ENCODE measurements at regions not wholly inside any gene's neighbourhood (a gene's known extent, or its start where the extent isn't known, plus 50 kb on each side); places are given as distances from the start of the nearest gene placed in this dataset.
A peak's percentile ranks its signal among the peaks of the same experiment; 100 is the strongest.
"Not testable (repeated sequence)": the region's sequence is repeated elsewhere in the genome, so short reads cannot be mapped to it uniquely, and the experiment has no call there.

DNA sequence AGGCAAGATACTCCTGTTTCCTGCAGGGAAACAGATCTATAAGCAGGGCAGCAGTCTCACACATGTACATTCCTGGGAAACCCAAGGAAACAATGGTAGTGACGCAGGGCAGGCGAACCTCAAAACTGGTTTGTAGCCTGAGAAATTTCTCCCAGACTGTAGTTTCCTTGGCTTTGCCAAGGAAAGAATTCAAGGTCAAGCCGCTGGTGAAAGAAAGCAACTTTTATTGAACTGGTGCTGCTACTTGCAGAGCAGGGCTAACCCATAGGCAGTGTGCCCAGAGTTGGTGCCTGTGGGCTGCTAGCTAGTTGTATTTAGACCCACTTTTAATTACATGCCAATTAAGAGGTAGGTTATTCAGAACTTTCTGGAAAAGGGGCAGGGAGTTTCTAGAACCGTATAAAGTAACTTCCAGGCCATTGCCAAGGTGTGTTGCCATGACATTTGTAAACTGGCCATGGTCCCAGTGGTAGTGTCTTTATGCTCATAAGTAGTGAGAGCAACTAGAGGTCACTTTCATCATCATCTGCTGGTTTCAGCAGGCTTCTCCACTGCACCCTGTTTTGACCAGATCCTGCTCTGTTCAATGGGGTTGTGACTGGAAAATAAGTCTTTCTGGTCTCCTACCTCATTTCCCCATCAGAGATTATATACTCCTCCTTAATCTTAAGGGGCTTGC is 89.7 kb downstream of the PPIAL4C start:
- not testable (repeated sequence) for H3K4me3 Mint-ChIP-seq; H3K4me1 Mint-ChIP-seq (ENCODE audit: low read depth); H3K9me3 Mint-ChIP-seq; ATAC-seq (replicated peaks in 1 of 2); H3K27me3 Mint-ChIP-seq (ENCODE audit: low read depth); H3K36me3 Mint-ChIP-seq (ENCODE audit: insufficient read depth in 2 of 2); H3K27ac Mint-ChIP-seq; DNase-seq

DNA sequence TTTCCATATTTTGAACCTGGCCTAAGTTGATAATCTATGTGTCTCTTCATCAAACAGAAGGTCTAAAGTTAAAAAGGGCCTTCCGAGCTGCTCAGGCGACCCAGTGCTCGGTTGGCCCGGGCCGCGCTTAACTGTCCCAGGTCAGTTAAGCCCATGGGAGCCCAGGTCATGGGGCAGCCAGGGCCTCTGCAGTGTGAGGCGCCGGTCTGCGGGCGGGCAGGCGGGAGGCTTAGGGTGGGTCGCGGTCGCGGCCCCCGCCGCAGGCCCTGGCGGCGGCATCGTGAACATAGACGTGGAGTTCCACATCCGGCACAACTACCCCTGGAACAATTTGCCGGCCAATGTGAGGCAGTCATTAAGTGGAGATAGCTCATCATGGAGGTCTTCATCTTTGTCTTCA is 91.3 kb downstream of the PPIAL4C start:
- not testable (repeated sequence) for H3K9me3 Mint-ChIP-seq; H3K4me3 Mint-ChIP-seq; H3K27me3 Mint-ChIP-seq (ENCODE audit: low read depth); H3K27ac Mint-ChIP-seq; H3K4me1 Mint-ChIP-seq (ENCODE audit: low read depth); DNase-seq; ATAC-seq (replicated peaks in 1 of 2); H3K36me3 Mint-ChIP-seq (ENCODE audit: insufficient read depth in 2 of 2)

DNA sequence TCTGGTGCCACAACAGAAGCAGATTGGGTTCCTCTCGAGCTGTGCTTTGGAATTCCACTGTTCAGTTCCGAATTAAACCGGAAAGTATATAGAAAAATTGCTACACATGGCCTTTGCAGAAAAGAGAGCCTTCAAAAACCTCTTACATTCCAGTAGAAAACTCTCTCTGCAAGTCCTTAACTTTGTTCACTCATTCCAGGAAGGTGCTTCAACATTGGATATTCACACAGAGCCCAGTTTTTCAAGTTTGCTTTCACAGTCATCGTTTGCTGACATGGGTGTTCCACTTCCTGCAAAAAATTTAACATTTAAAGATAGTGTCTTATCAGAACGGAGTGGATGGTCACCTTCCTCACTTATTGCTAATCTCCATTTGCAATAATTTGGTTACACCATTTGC is 93.7 kb downstream of the PPIAL4C start:
- not testable (repeated sequence) for H3K27me3 Mint-ChIP-seq (ENCODE audit: low read depth); H3K4me3 Mint-ChIP-seq; H3K9me3 Mint-ChIP-seq; H3K27ac Mint-ChIP-seq; DNase-seq; H3K4me1 Mint-ChIP-seq (ENCODE audit: low read depth); H3K36me3 Mint-ChIP-seq (ENCODE audit: insufficient read depth in 2 of 2); ATAC-seq (replicated peaks in 1 of 2)

DNA sequence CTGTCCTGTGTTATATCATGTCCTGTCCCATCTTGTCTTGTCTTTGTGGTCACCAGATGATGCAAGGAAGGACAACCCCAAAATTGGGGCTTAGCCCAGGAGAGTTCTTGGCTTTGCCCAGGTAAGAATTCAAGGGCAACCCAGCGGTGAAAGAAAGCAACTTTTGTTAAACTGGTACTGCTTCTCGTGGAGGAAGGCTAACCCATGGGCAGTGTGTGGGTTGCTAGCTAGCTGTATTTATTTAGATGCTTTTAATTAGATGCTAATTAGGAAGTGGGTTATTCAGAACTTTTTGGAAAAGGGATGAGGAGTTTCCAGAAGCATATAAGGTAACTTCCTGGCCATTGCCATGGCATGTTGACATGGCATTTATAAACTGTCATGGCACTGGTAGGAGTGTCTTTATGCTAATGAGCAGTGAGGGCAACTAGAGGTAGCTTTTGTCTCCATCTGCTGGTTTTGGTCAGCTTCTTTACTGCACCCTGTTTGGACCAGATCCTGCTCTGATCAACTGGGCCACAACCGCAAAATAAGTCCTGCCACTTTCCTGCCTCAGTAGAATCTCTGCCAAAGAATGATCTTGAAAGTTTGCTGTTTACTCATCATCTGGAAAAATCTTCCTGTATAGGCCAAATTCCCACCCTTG is 95.8 kb upstream of the FCGR1A start:
- H3K4me3 Mint-ChIP-seq; H3K36me3 Mint-ChIP-seq (ENCODE audit: insufficient read depth in 2 of 2); H3K27ac Mint-ChIP-seq; H3K27me3 Mint-ChIP-seq (ENCODE audit: low read depth); H3K9me3 Mint-ChIP-seq; H3K4me1 Mint-ChIP-seq (ENCODE audit: low read depth); DNase-seq: not testable (repeated sequence)
- ATAC-seq (replicated peaks in 1 of 2): peak; percentile 97 to 99

DNA sequence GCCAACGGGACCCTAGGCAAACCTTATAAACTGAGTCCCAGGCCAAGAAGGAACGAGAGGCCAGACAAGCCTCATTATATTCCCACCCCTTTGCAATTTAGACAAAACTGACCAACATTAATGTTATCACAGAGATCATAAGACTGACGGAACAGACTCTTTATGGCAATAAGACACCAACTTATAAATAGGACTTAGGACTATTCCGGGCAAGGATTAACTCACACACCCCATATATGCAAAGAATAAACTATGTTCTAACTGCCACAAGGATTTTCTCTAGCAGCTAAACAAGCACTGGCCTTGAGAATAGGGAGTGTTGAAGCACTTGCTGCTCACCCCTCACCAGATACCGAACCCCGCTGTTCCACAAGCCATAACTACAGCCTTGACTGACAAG is 91.1 kb upstream of the FCGR1A start:
- not testable (repeated sequence) for H3K36me3 Mint-ChIP-seq (ENCODE audit: insufficient read depth in 2 of 2); ATAC-seq (replicated peaks in 1 of 2); H3K4me3 Mint-ChIP-seq; DNase-seq; H3K27ac Mint-ChIP-seq; H3K4me1 Mint-ChIP-seq (ENCODE audit: low read depth); H3K27me3 Mint-ChIP-seq (ENCODE audit: low read depth); H3K9me3 Mint-ChIP-seq

DNA sequence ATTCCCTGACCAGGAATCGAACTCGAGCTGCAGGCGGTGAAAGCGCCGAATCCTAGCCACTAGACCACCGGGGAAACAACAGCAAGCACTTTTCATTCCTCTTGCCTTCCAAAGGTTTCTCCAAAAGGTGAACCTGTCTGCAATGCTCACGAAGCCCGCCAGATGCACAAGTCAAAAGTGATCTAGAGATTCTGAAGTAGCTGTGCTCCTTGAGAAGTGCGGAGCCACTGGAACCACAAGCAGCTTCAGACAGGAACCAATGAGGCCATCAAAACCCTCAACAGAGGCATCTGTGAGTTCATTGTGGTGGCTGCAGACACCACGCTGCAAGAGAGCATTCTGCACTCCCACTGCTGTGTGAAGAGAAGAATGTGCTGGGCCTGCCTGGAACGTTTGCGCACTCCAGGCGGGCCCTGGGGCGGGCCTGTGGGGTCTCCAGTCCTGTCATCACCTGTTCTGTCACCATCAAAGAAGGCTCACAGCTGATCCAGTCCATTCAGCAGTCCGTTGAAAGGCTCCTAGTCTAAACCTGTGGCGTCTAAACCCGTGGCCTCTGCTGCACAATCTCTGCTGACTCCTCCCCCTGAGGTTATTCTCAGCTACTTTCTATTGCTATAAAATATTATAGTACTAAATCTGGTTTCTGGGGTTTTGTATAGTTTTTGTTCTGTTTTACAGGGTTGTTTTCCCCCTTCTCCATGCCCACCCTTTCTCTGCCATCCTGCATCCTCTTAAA is 89.5 kb upstream of the FCGR1A start:
- ATAC-seq (replicated peaks in 1 of 2): peak; percentile 93 to 97
- H3K36me3 Mint-ChIP-seq (ENCODE audit: insufficient read depth in 2 of 2); H3K9me3 Mint-ChIP-seq; H3K27me3 Mint-ChIP-seq (ENCODE audit: low read depth); H3K27ac Mint-ChIP-seq; H3K4me1 Mint-ChIP-seq (ENCODE audit: low read depth): not testable (repeated sequence)
- DNase-seq: peak; percentile 21 to 38
- peak overlapping the region in 1 of 2 donors; percentile 29 for H3K4me3 Mint-ChIP-seq

DNA sequence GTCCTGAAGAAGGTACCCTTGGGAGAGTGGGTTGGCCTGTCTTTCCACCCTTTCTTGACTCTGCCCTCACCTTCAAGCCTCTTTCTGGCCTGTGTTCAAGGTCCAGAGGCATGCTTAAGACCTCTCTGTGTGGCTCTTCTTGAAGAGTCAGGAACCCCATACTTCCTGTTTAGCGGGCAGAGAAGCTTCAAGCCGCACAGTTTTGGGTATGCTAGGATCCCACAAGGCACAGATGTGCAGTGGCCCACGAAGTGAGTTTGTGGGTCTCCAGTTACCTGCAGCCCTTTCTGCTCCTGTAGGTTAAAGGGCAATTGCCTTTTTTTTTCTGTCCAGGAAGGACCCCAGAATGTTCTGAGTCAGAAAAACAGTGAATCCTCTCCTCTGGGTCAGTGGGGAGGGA is 87.4 kb upstream of the FCGR1A start:
- not testable (repeated sequence) for H3K27ac Mint-ChIP-seq; ATAC-seq (replicated peaks in 1 of 2); H3K9me3 Mint-ChIP-seq; DNase-seq; H3K36me3 Mint-ChIP-seq (ENCODE audit: insufficient read depth in 2 of 2); H3K4me3 Mint-ChIP-seq; H3K27me3 Mint-ChIP-seq (ENCODE audit: low read depth); H3K4me1 Mint-ChIP-seq (ENCODE audit: low read depth)

DNA sequence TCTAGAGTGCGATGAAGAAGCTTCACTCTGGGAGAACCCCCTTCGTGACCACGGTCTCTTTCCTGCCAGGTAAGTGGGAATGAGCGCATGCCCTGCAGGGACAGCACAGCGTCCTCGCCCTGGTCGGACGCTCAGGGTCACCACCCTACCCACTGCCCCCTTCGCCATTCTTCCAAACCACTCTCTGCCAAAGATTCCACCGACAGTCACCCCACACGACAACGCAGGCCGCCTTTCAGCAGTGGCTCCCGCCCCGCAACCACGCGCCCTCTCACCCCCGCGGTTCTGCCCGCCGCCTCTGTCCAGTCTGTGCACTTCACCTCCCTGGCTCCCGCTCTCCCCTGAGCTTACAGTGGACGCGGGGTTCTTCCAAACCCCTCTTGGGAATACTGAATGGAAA is 82.3 kb upstream of the FCGR1A start:
- not testable (repeated sequence) for H3K4me1 Mint-ChIP-seq (ENCODE audit: low read depth); ATAC-seq (replicated peaks in 1 of 2); H3K9me3 Mint-ChIP-seq; H3K27me3 Mint-ChIP-seq (ENCODE audit: low read depth); H3K4me3 Mint-ChIP-seq; H3K36me3 Mint-ChIP-seq (ENCODE audit: insufficient read depth in 2 of 2); H3K27ac Mint-ChIP-seq; DNase-seq

DNA sequence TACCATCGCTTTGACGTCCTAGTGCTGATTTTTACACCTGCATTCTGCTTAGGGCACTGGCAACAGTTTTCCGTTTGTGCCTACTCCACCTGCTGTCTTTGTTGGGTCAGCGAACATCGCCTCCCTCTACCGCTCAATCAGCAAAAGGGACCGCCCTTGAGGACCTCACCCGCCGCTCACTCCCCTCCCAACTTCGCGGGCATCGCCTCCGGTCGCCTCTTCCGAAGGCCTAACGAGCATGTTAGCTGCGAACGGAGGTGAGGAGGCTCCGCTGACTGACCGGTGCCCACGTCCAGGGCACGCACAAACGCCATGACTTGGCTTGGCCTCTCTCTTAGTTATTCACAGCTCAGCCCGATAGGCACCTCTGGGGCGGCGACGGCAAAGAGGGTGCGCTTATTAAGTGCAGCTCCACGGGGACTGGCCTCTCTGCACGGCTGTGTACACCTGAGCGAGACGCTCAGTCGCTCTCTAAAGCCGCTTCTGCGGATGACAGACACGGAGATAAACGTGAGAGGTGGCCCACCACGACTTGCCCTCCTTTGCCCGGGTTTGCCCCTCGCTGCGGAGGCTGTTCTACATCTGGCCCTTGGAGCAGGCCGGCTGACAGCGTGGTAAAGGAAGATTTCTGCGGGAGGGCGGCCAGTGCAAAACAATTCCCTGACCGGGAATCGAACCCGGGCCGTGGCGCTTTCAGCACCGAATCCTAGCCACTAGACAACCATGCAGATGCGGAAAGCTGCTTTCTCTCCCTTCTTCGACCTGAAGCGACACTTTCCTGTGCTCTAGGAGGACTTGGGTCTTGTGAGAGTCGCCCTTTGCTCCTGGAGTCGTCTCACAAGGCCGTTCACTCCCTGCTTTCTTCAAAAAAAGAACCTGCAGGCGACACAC is 81.6 kb upstream of the FCGR1A start:
- not testable (repeated sequence) for H3K9me3 Mint-ChIP-seq; DNase-seq; H3K36me3 Mint-ChIP-seq (ENCODE audit: insufficient read depth in 2 of 2); H3K27ac Mint-ChIP-seq; H3K4me1 Mint-ChIP-seq (ENCODE audit: low read depth); H3K27me3 Mint-ChIP-seq (ENCODE audit: low read depth); H3K4me3 Mint-ChIP-seq
- peak; percentile 63 to 79 for ATAC-seq (replicated peaks in 1 of 2)

DNA sequence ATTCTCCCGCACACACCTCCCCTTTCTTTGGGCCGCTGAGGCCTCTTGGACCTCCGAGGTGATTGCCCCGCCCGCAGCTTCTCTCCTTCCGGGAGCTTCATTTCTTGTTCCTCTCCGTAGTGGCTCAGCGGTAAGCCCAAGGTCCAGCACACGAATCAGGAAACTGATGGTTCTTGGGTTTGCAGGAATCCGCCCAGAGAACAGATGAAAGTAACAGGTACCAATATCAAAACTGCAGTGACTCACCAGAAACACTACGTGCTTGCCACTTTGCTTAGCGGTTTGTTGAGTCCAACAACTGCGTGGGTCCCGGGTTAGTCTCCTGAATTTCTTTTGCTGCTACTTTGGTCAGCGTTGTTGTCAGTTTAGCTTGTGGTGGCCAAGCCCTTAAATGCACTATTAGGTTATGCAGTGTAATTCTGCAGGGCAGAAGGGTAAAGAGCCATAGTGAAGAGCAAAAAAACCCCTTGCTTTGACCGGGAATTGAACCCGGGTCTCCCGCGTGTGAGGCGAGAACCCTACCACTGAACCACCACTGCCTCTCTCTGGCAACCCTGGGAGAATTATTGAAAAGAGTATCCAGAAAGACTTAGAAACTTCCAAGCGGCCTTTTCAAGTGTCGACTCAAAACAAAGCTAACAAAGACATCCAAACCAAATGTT is 74.2 kb upstream of the FCGR1A start:
- H3K36me3 Mint-ChIP-seq (ENCODE audit: insufficient read depth in 2 of 2); H3K4me1 Mint-ChIP-seq (ENCODE audit: low read depth); H3K27me3 Mint-ChIP-seq (ENCODE audit: low read depth); H3K9me3 Mint-ChIP-seq: not testable (repeated sequence)
- Mint-ChIP-seq H3K4me3 (peak overlapping the region in 1 of 2 donors; percentile 82), H3K27ac (peak overlapping the region; percentile 100)
- peak in 1 of 2 donors; percentile 64 for DNase-seq
- ATAC-seq (replicated peaks in 1 of 2): peak; percentile 85 to 89

DNA sequence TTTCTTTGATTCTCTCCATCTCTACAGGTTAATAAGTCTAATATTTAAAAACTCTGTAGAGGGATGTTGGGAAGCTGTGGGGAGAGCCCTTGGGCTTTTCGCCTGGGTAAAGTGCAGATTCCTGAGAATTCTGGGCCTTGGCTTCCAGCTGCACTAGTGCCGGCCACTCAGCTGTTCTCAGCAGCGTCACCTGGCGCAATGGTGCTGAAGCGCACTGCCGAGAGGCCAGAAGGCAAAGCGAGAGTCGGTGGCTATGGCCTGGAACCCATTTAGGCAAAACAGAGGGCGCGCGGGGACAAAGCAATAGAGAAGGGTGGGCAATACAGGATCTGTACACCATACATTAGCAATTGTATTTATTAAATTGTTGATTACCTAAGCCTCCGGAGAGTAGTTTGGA is 70.8 kb upstream of the FCGR1A start:
- ATAC-seq (replicated peaks in 1 of 2): peak in 1 of 2 donors; percentile 42
- not testable (repeated sequence) for H3K4me3 Mint-ChIP-seq; H3K27ac Mint-ChIP-seq; H3K27me3 Mint-ChIP-seq (ENCODE audit: low read depth); H3K4me1 Mint-ChIP-seq (ENCODE audit: low read depth); DNase-seq; H3K9me3 Mint-ChIP-seq; H3K36me3 Mint-ChIP-seq (ENCODE audit: insufficient read depth in 2 of 2)

DNA sequence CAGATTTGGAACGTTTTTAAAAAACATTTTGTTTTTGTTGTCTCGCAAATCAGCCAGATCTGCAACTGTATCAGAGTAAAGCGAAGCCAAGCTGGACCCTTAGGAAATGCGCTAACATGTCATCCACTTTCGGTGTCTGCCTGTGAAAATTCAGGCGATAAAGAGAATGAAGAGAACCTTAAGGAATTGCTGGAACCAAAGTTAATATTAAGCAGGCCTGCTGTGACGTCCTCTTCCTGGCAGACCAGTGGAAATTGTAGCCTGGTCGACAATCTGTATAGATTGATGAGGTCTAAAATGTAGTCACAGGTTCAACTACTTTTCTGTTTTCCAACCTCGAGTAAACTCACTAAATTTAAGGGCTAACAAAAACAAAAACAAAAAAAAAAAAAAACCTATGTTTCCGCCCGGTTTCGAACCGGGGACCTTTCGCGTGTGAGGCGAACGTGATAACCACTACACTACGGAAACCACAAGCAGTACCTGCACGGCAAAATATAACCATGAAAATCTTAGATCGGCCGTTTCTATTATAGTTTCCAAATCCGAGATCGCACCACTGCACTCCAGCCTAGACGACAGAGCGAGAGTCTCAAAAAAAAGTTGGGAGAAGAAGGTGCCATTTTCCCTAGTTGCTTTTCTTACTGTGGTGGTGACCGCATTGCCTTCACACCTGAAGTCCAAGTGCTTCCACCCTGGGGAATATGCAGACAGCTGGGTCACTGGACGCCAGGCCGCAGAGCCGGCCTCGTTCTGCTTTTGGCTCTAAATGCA is 70.2 kb upstream of the FCGR1A start:
- not testable (repeated sequence) for ATAC-seq (replicated peaks in 1 of 2); H3K4me1 Mint-ChIP-seq (ENCODE audit: low read depth); H3K27me3 Mint-ChIP-seq (ENCODE audit: low read depth); H3K9me3 Mint-ChIP-seq; H3K36me3 Mint-ChIP-seq (ENCODE audit: insufficient read depth in 2 of 2)
- H3K4me3 Mint-ChIP-seq: peak overlapping the region in 1 of 2 donors; percentile 70
- peak; percentile 7 to 53 for DNase-seq
- peak overlapping the region; percentile 99 for H3K27ac Mint-ChIP-seq

Data from activated T-cell treated with anti-CD3 and anti-CD28 coated beads, Interleukin-2, amount 50 U/mL, for 72 hours (primary cell).